ENCODE measurements at regions not wholly inside any gene's neighbourhood (a gene's known extent, or its start where the extent isn't known, plus 50 kb on each side); places are given as distances from the start of the nearest gene placed in this dataset.

- Mint-ChIP-seq H3K4me3 (no peak overlapping the region), H3K27ac (no peak overlapping the region), H3K36me3 (ENCODE audit: low read depth) (no peaks in the 10 kb centered on the region), H3K9me3 (peaks cover 6% of the 10 kb centered on the region), H3K27me3 (no peaks in the 10 kb centered on the region), H3K4me1 (ENCODE audit: low read depth) (no peaks in the 10 kb centered on the region)
- no peak for TF ChIP-seq CTCF (IDR thresholded peaks at IDR 0.05)
- ATAC-seq = no peak
- CTCF ChIA-PET = no interaction called here
- DNase-seq = no peak
- intact Hi-C loops (cut with micrococcal nuclease) = no loop called here
- POLR2A ChIA-PET = no interaction called here
Observed at GRCh38 chr13:61253105-61253877, 162.4 kb downstream of the PCDH20 start.

GRCh38 chr13:61252213-61252612 lies 163.4 kb downstream of the PCDH20 start:
- Mint-ChIP-seq H3K27me3 (no peaks in the 10 kb centered on the region), H3K4me1 (ENCODE audit: low read depth) (no peaks in the 10 kb centered on the region), H3K27ac (no peak overlapping the region), H3K36me3 (ENCODE audit: low read depth) (no peaks in the 10 kb centered on the region), H3K4me3 (no peak overlapping the region), H3K9me3 (peaks cover 6% of the 10 kb centered on the region)
- intact Hi-C loops (cut with micrococcal nuclease) = no loop called here
- no peak for TF ChIP-seq CTCF (IDR thresholded peaks at IDR 0.05)
- no peak for ATAC-seq
- CTCF ChIA-PET = interaction anchor here (0.6 kb wide), 1 partner anchor 51 kb away, joined by 3 read pairs; no protein-coding TSS in a partner anchor
- POLR2A ChIA-PET = no interaction called here
- DNase-seq = no peak

- Mint-ChIP-seq H3K27ac (no peak overlapping the region), H3K27me3 (no peaks in the 10 kb centered on the region), H3K4me1 (ENCODE audit: low read depth) (no peaks in the 10 kb centered on the region), H3K4me3 (no peak overlapping the region), H3K9me3 (peaks cover 11% of the 10 kb centered on the region), H3K36me3 (ENCODE audit: low read depth) (no peaks in the 10 kb centered on the region)
- ChIA-PET POLR2A (interaction anchor here (0.7 kb wide), 1 partner anchor 17 kb away, joined by 3 read pairs; no protein-coding TSS in a partner anchor), CTCF (no interaction called here)
- no peak for DNase-seq
- ATAC-seq = no peak
- intact Hi-C loops (cut with micrococcal nuclease) = no loop called here
- TF ChIP-seq CTCF (IDR thresholded peaks at IDR 0.05) = no peak
Observed at GRCh38 chr13:61247149-61247936, 168.3 kb downstream of the PCDH20 start.

- ChIA-PET CTCF (interaction anchor here (1.1 kb wide), 1 partner anchor 9 kb away, joined by 4 read pairs; no protein-coding TSS in a partner anchor), POLR2A (no interaction called here)
- no peak for TF ChIP-seq CTCF (IDR thresholded peaks at IDR 0.05)
- Mint-ChIP-seq H3K27ac (no peak overlapping the region), H3K9me3 (peaks cover 13% of the 10 kb centered on the region), H3K4me1 (ENCODE audit: low read depth) (no peaks in the 10 kb centered on the region), H3K36me3 (ENCODE audit: low read depth) (no peaks in the 10 kb centered on the region), H3K4me3 (no peak overlapping the region), H3K27me3 (no peaks in the 10 kb centered on the region)
- ATAC-seq (no peak), DNase-seq (no peak)
- intact Hi-C loops (cut with micrococcal nuclease) = no loop called here
Observed at GRCh38 chr13:61246351-61246750, 169.3 kb downstream of the PCDH20 start.

GRCh38 chr13:61215601-61216000 lies 200.0 kb downstream of the PCDH20 start:
- Mint-ChIP-seq H3K4me1 (ENCODE audit: low read depth) (no peaks in the 10 kb centered on the region), H3K27ac (no peak overlapping the region), H3K4me3 (no peak overlapping the region), H3K27me3 (no peaks in the 10 kb centered on the region), H3K9me3 (no peaks in the 10 kb centered on the region), H3K36me3 (ENCODE audit: low read depth) (no peaks in the 10 kb centered on the region)
- intact Hi-C loops (cut with micrococcal nuclease) = no loop called here
- DNase-seq (no peak), ATAC-seq (no peak)
- no peak for TF ChIP-seq CTCF (IDR thresholded peaks at IDR 0.05)
- POLR2A ChIA-PET = no interaction called here
- CTCF ChIA-PET = no interaction called here
